ENCODE measurements at regions not wholly inside any gene's neighbourhood (a gene's known extent, or its start where the extent isn't known, plus 50 kb on each side); places are given as distances from the start of the nearest gene placed in this dataset.
"Not testable (repeated sequence)": the region's sequence is repeated elsewhere in the genome, so short reads cannot be mapped to it uniquely, and the experiment has no call there.

GRCh38 chr1:228681076-228681565, 54.2 kb upstream of the RHOU start:
- not testable (repeated sequence) for DNase-seq

GRCh38 chr1:228683428-228683827, 51.9 kb upstream of the RHOU start:
- no peak for DNase-seq

GRCh38 chr1:228684607-228685006, 50.7 kb upstream of the RHOU start:
- no peak for DNase-seq

GRCh38 chr1:228685081-228685660, 50.1 kb upstream of the RHOU start:
- DNase-seq: no peak
